ENCODE measurements at regions not wholly inside any gene's neighbourhood (a gene's known extent, or its start where the extent isn't known, plus 50 kb on each side); places are given as distances from the start of the nearest gene placed in this dataset.

- Mint-ChIP-seq H3K27me3 (peaks cover 8% of the 10 kb centered on the region), H3K9me3 (ENCODE audit: low read depth) (no peaks in the 10 kb centered on the region), H3K4me3 (no peak overlapping the region), H3K4me1 (no peaks in the 10 kb centered on the region), H3K27ac (no peak overlapping the region), H3K36me3 (ENCODE audit: low read depth) (no peaks in the 10 kb centered on the region)
- DNase-seq (no peak), ATAC-seq (no peak)
- intact Hi-C loops (cut with DNase I, micrococcal nuclease): no loop called here
- CTCF ChIA-PET: no interaction called here
- POLR2A ChIA-PET: no interaction called here
These were observed 125.8 kb upstream of the AJAP1 start for GRCh38 chr1:4528590-4528989.

- no peak for ATAC-seq
- H3K27me3 Mint-ChIP-seq: peaks cover 6% of the 10 kb centered on the region
- no peak overlapping the region for H3K4me3 Mint-ChIP-seq
- H3K27ac Mint-ChIP-seq: no peak overlapping the region
- H3K9me3 Mint-ChIP-seq (ENCODE audit: low read depth): no peaks in the 10 kb centered on the region
- ChIA-PET CTCF (interaction anchor here (0.6 kb wide), 1 partner anchor 133 kb away, joined by 4 read pairs; no protein-coding TSS in a partner anchor), POLR2A (no interaction called here)
- H3K4me1 Mint-ChIP-seq: no peaks in the 10 kb centered on the region
- H3K36me3 Mint-ChIP-seq (ENCODE audit: low read depth): no peaks in the 10 kb centered on the region
- DNase-seq: no peak
- intact Hi-C loops (cut with DNase I, micrococcal nuclease): no loop called here
These were observed 124.8 kb upstream of the AJAP1 start for GRCh38 chr1:4529446-4530165.

GRCh38 chr1:4530166-4530785 lies 124.1 kb upstream of the AJAP1 start:
- no peaks in the 10 kb centered on the region for H3K9me3 Mint-ChIP-seq (ENCODE audit: low read depth)
- no peaks in the 10 kb centered on the region for H3K4me1 Mint-ChIP-seq
- no peaks in the 10 kb centered on the region for H3K36me3 Mint-ChIP-seq (ENCODE audit: low read depth)
- no peak for DNase-seq
- intact Hi-C loops (cut with DNase I, micrococcal nuclease): no loop called here
- no peak overlapping the region for H3K27ac Mint-ChIP-seq
- ATAC-seq: no peak
- H3K27me3 Mint-ChIP-seq: peaks cover 6% of the 10 kb centered on the region
- no peak overlapping the region for H3K4me3 Mint-ChIP-seq
- POLR2A ChIA-PET: no interaction called here
- CTCF ChIA-PET: interaction anchor here (0.6 kb wide), 1 partner anchor 134 kb away, joined by 4 read pairs; no protein-coding TSS in a partner anchor

- Mint-ChIP-seq H3K27ac (no peak overlapping the region), H3K9me3 (ENCODE audit: low read depth) (no peaks in the 10 kb centered on the region), H3K4me3 (no peak overlapping the region), H3K4me1 (no peaks in the 10 kb centered on the region), H3K27me3 (peaks cover 6% of the 10 kb centered on the region), H3K36me3 (ENCODE audit: low read depth) (no peaks in the 10 kb centered on the region)
- ChIA-PET POLR2A (interaction anchor here (0.5 kb wide), 1 partner anchor 378 kb away, joined by 3 read pairs; no protein-coding TSS in a partner anchor), CTCF (no interaction called here)
- DNase-seq (no peak), ATAC-seq (no peak)
- intact Hi-C loops (cut with DNase I, micrococcal nuclease): no loop called here
These were observed 122.6 kb upstream of the AJAP1 start for GRCh38 chr1:4531842-4532241.

GRCh38 chr1:4532656-4533055 lies 121.8 kb upstream of the AJAP1 start:
- ChIA-PET CTCF (no interaction called here), POLR2A (no interaction called here)
- H3K9me3 Mint-ChIP-seq (ENCODE audit: low read depth): no peaks in the 10 kb centered on the region
- H3K36me3 Mint-ChIP-seq (ENCODE audit: low read depth): no peaks in the 10 kb centered on the region
- DNase-seq: no peak
- no peaks in the 10 kb centered on the region for H3K4me1 Mint-ChIP-seq
- H3K27me3 Mint-ChIP-seq: peaks cover 4% of the 10 kb centered on the region
- ATAC-seq: no peak
- intact Hi-C loops (cut with DNase I, micrococcal nuclease): no loop called here
- H3K4me3 Mint-ChIP-seq: no peak overlapping the region
- no peak overlapping the region for H3K27ac Mint-ChIP-seq

- CTCF ChIA-PET: no interaction called here
- ATAC-seq: no peak
These were observed 107.5 kb upstream of the AJAP1 start for GRCh38 chr1:4546911-4547310.

GRCh38 chr1:4549930-4550329 lies 104.5 kb upstream of the AJAP1 start:
- Mint-ChIP-seq H3K4me3 (no peak overlapping the region), H3K27ac (no peak overlapping the region), H3K9me3 (ENCODE audit: low read depth) (no peaks in the 10 kb centered on the region), H3K27me3 (peaks cover 18% of the 10 kb centered on the region), H3K4me1 (no peaks in the 10 kb centered on the region), H3K36me3 (ENCODE audit: low read depth) (no peaks in the 10 kb centered on the region)
- intact Hi-C loops (cut with DNase I, micrococcal nuclease): no loop called here
- no peak for DNase-seq
- no peak for ATAC-seq
- ChIA-PET CTCF (interaction anchor here (0.7 kb wide), 1 partner anchor 740 kb away, joined by 3 read pairs; no protein-coding TSS in a partner anchor), POLR2A (no interaction called here)

More at GRCh38 chr1:4546911-4547310, 107.5 kb upstream of the AJAP1 start:
- intact Hi-C loops (cut with DNase I, micrococcal nuclease): no loop called here
- H3K27ac Mint-ChIP-seq: no peak overlapping the region
- peaks cover 6% of the 10 kb centered on the region for H3K27me3 Mint-ChIP-seq
- DNase-seq: no peak
- peaks cover 5% of the 10 kb centered on the region for H3K9me3 Mint-ChIP-seq (ENCODE audit: low read depth)
- POLR2A ChIA-PET: no interaction called here
- no peak overlapping the region for H3K4me3 Mint-ChIP-seq
- no peaks in the 10 kb centered on the region for H3K36me3 Mint-ChIP-seq (ENCODE audit: low read depth)
- no peaks in the 10 kb centered on the region for H3K4me1 Mint-ChIP-seq

- POLR2A ChIA-PET: no interaction called here
- Mint-ChIP-seq H3K36me3 (ENCODE audit: low read depth) (no peaks in the 10 kb centered on the region), H3K4me1 (no peaks in the 10 kb centered on the region), H3K27ac (no peak overlapping the region), H3K27me3 (peaks cover 20% of the 10 kb centered on the region), H3K9me3 (ENCODE audit: low read depth) (no peaks in the 10 kb centered on the region), H3K4me3 (no peak overlapping the region)
- no peak for ATAC-seq
- CTCF ChIA-PET: no interaction called here
- intact Hi-C loops (cut with DNase I, micrococcal nuclease): no loop called here
- no peak for DNase-seq
These were observed 103.5 kb upstream of the AJAP1 start for GRCh38 chr1:4550941-4551340.

- DNase-seq (no peak), ATAC-seq (no peak)
- intact Hi-C loops (cut with DNase I, micrococcal nuclease): no loop called here
- CTCF ChIA-PET: no interaction called here
- Mint-ChIP-seq H3K27me3 (peaks cover 16% of the 10 kb centered on the region), H3K4me3 (no peak overlapping the region), H3K4me1 (no peaks in the 10 kb centered on the region), H3K36me3 (ENCODE audit: low read depth) (no peaks in the 10 kb centered on the region), H3K9me3 (ENCODE audit: low read depth) (no peaks in the 10 kb centered on the region), H3K27ac (no peak overlapping the region)
- POLR2A ChIA-PET: no interaction called here
These were observed 102.7 kb upstream of the AJAP1 start for GRCh38 chr1:4551706-4552105.

GRCh38 chr1:4553761-4554160 lies 100.6 kb upstream of the AJAP1 start:
- ATAC-seq: no peak
- peaks cover 16% of the 10 kb centered on the region for H3K27me3 Mint-ChIP-seq
- ChIA-PET CTCF (no interaction called here), POLR2A (no interaction called here)
- intact Hi-C loops (cut with DNase I, micrococcal nuclease): no loop called here
- no peak overlapping the region for H3K27ac Mint-ChIP-seq
- H3K36me3 Mint-ChIP-seq (ENCODE audit: low read depth): no peaks in the 10 kb centered on the region
- no peaks in the 10 kb centered on the region for H3K9me3 Mint-ChIP-seq (ENCODE audit: low read depth)
- no peaks in the 10 kb centered on the region for H3K4me1 Mint-ChIP-seq
- DNase-seq: no peak
- H3K4me3 Mint-ChIP-seq: no peak overlapping the region

GRCh38 chr1:4554271-4554865 lies 100.0 kb upstream of the AJAP1 start:
- POLR2A ChIA-PET: no interaction called here
- Mint-ChIP-seq H3K27me3 (peaks cover 18% of the 10 kb centered on the region), H3K36me3 (ENCODE audit: low read depth) (no peaks in the 10 kb centered on the region), H3K4me3 (no peak overlapping the region), H3K9me3 (ENCODE audit: low read depth) (no peaks in the 10 kb centered on the region), H3K4me1 (no peaks in the 10 kb centered on the region), H3K27ac (no peak overlapping the region)
- DNase-seq: no peak
- intact Hi-C loops (cut with DNase I, micrococcal nuclease): no loop called here
- ATAC-seq: no peak
- CTCF ChIA-PET: no interaction called here

GRCh38 chr1:4557949-4558348 lies 96.5 kb upstream of the AJAP1 start:
- DNase-seq (no peak), ATAC-seq (no peak)
- CTCF ChIA-PET: no interaction called here
- intact Hi-C loops (cut with DNase I, micrococcal nuclease): no loop called here
- Mint-ChIP-seq H3K4me3 (no peak overlapping the region), H3K36me3 (ENCODE audit: low read depth) (no peaks in the 10 kb centered on the region), H3K27ac (no peak overlapping the region), H3K27me3 (peaks cover 12% of the 10 kb centered on the region), H3K4me1 (no peaks in the 10 kb centered on the region), H3K9me3 (ENCODE audit: low read depth) (no peaks in the 10 kb centered on the region)
- POLR2A ChIA-PET: no interaction called here

Measured in activated CD4-positive, alpha-beta T cell treated with anti-CD3 and anti-CD28 coated beads for 36 hours (primary cell).